Stimulated activated CD4-positive, alpha-beta T cell treated with anti-CD3 and anti-CD28 coated beads, TNF-alpha, amount 100 ng/mL, for 24 hours (primary cell): ENCODE measurements at regions not wholly inside any gene's neighbourhood (a gene's known extent, or its start where the extent isn't known, plus 50 kb on each side); places are given as distances from the start of the nearest gene placed in this dataset.

Source experiments
- DNase-seq, 3 experiments: peaks; one replicate each; pipeline ENCODE4 v3.0.0-alpha.2; 2020; ENCODE audit warnings: low read depth in 3 of 3

GRCh38 chr2:160870729-160871465 lies 289.3 kb upstream of the TANK start:
- no peak for DNase-seq

- no peak for DNase-seq
Observed at GRCh38 chr2:160871953-160872352, 288.3 kb upstream of the TANK start.

- no peak for DNase-seq
Observed at GRCh38 chr2:160876029-160876428, 284.2 kb upstream of the TANK start.

GRCh38 chr2:160876765-160877164 lies 283.5 kb upstream of the TANK start:
- DNase-seq = no peak

- no peak for DNase-seq
Observed at GRCh38 chr2:160878618-160879017, 281.6 kb upstream of the TANK start.

- DNase-seq = no peak
Observed at GRCh38 chr2:160882906-160883305, 277.3 kb upstream of the TANK start.

GRCh38 chr2:160884056-160884455 lies 276.2 kb upstream of the TANK start:
- no peak for DNase-seq

GRCh38 chr2:160889439-160890170 lies 270.6 kb upstream of the TANK start:
- no peak for DNase-seq

GRCh38 chr2:160890667-160891352 lies 269.4 kb upstream of the TANK start:
- no peak for DNase-seq

- DNase-seq = no peak
Observed at GRCh38 chr2:160891353-160891740, 268.9 kb upstream of the TANK start.

GRCh38 chr2:160892204-160892603 lies 268.0 kb upstream of the TANK start:
- DNase-seq = no peak

- no peak for DNase-seq
Observed at GRCh38 chr2:160893581-160893980, 266.6 kb upstream of the TANK start.

- DNase-seq = no peak
Observed at GRCh38 chr2:160898581-160899307, 261.5 kb upstream of the TANK start.

- DNase-seq = no peak
Observed at GRCh38 chr2:160901613-160902012, 258.6 kb upstream of the TANK start.

- DNase-seq = no peak
Observed at GRCh38 chr2:160905862-160906261, 254.4 kb upstream of the TANK start.

GRCh38 chr2:160906878-160907277 lies 253.3 kb upstream of the TANK start:
- no peak for DNase-seq

- no peak for DNase-seq
Observed at GRCh38 chr2:160907738-160908137, 252.5 kb upstream of the TANK start.

- DNase-seq = no peak
Observed at GRCh38 chr2:160908157-160908556, 252.1 kb upstream of the TANK start.

GRCh38 chr2:160909781-160910242 lies 250.4 kb upstream of the TANK start:
- no peak for DNase-seq

- DNase-seq = no peak
Observed at GRCh38 chr2:160910681-160911080, 249.5 kb upstream of the TANK start.

GRCh38 chr2:160911258-160911657 lies 249.0 kb upstream of the TANK start:
- no peak for DNase-seq

- no peak for DNase-seq
Observed at GRCh38 chr2:160912276-160912675, 248.0 kb upstream of the TANK start.
